Small intestine (tissue), 7 donors: ENCODE measurements at regions not wholly inside any gene's neighbourhood (a gene's known extent, or its start where the extent isn't known, plus 50 kb on each side); places are given as distances from the start of the nearest gene placed in this dataset.

Experiments
- DNase-seq, 2 donors: peaks; one replicate each; pipeline versions ENCODE4 v3.0.0 to v3.0.0-alpha.2; 2013
- FAIRE-seq: peaks from 2 replicates; lab custom pipeline; 2012; peaks lifted over from hg19 to GRCh38; lab: Jason Lieb, UNC
- H3K27ac ChIP-seq, 3 donors: one replicate each; pipeline ENCODE4 v1.5.1; 2013; ENCODE audit warnings: low read length in 2 of 3, mild to moderate bottlenecking in 2 of 3, control low read depth in 1 of 3, inconsistent platforms in 1 of 3, low read depth in 1 of 3, moderate library complexity in 1 of 3
- H3K27me3 ChIP-seq, 3 donors: one replicate each; pipeline ENCODE4 v1.6.1; 2013; ENCODE audit warnings: low read length in 3 of 3, inconsistent platforms in 1 of 3; ENCODE audit not compliant: control insufficient read depth in 3 of 3, insufficient read depth in 3 of 3
- H3K36me3 ChIP-seq, 3 donors: one replicate each; pipeline ENCODE4 v1.6.1; 2013; ENCODE audit warnings: low read length in 3 of 3, inconsistent platforms in 1 of 3, low read depth in 1 of 3, mild to moderate bottlenecking in 1 of 3, moderate library complexity in 1 of 3; ENCODE audit not compliant: control insufficient read depth in 3 of 3, insufficient read depth in 2 of 3
- H3K4me1 ChIP-seq, 3 donors: one replicate each; pipeline ENCODE4 v1.6.1; 2013; ENCODE audit warnings: low read length in 2 of 3, inconsistent platforms in 1 of 3, low read depth in 1 of 3, mild to moderate bottlenecking in 1 of 3, moderate library complexity in 1 of 3; ENCODE audit not compliant: control insufficient read depth in 3 of 3, insufficient read depth in 2 of 3
- H3K4me3 ChIP-seq, 3 donors: one replicate each; pipeline ENCODE4 v1.5.1; 2013; ENCODE audit warnings: low read length in 3 of 3, control low read depth in 1 of 3, inconsistent platforms in 1 of 3, low read depth in 1 of 3, mild to moderate bottlenecking in 1 of 3, moderate library complexity in 1 of 3
- H3K9me3 ChIP-seq, 2 donors: one replicate each; pipeline ENCODE4 v1.6.1; 2013; ENCODE audit warnings: low read depth in 1 of 2, low read length in 1 of 2; ENCODE audit not compliant: control insufficient read depth in 2 of 2, insufficient read depth in 1 of 2
- WGBS, 3 donors: extraction: QIAGEN DNeasy Blood & Tissue Kit; methylation state at CpG; one replicate each; pipeline ENCODE4 v1.1.7; 2013; 5-methylcytosine and 5-hydroxymethylcytosine counted together
- donor health status: healthy with polysubstance abuse.
- donor health status: control.
- donor health status: control.
- donor health status: Bipolar disorder and iron deficiency.
- donor health status: healthy.

DNA sequence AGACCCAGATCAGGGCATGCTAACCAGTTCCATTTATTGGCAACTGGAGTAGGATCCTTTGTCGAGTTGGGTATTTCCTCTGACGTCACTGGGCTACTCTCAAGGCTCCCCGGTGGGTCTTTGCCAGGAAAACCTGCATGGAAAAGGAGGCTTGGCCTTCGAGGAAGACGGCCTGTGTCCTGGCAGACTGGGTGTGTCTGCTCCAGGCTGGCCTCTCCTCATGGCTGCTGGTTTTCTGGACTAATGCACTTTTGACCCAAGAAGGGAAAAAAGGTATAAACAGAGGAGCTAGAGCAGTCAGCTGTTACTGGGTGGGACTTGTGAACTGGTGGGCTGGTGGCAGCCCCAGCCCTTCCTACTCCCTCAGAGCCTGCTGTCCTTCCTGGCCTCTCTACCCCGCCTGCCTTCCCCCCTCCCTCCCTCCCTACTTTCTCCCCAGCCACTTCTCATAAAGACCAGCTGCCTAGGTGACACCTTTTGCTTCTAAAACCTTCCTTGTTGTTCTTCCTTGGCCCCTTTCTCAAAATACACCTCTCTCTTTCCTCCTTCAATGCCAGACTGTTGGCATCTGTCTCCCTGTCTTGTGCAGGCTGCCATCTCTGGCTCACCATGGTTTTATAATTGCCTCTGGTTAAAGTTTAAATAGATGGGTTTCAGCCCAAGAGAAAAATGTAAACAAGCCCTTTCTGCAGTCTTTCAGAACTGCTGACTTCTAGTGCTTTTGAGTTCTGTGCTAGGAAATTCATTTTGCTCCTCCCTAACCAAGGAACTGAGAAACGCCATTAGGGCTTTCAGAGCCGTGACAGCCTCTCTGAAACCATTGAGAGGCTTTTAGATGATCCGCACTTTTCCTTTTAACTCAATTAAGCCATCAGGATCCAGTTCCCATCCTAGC lies 101.8 kb upstream of the MKLN1 start:
- 22 to 36% (median 36%) methylated on average over 9 of the region's 9 CpGs for WGBS, 3 donors
- Histone ChIP-seq H3K27me3 (no peaks in the 10 kb centered on the region), H3K4me3 (peak overlapping the region in 1 of 3 donors; percentile 23), H3K27ac (peak overlapping the region; percentile 42 to 94 (median 78)), H3K36me3 (no peaks in the 10 kb centered on the region), H3K4me1 (peaks cover 0 to 22% (median 16%) of the 10 kb centered on the region in 3 donors), H3K9me3 (peaks cover 0 to 3% of the 10 kb centered on the region in 2 donors)
- FAIRE-seq (no peak), DNase-seq (peak; percentile 81 to 90)

DNA sequence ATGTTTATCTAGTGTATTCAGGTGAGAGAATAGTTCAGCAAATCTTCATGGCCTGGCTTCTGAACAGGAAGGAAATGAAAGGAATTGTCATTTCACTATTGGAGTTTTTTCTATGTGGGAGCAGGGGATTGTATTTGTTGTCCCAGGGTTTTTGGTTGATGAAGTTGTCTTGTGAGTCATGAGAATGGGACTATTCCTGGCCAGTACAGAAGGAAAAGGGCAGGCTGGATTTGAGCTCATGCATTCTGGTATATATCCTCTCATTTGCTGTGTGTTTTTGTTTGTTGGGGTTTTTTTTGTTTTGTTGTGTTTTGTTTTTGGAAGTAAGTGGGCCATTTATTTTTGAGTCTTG lies 101.2 kb upstream of the MKLN1 start:
- Histone ChIP-seq H3K4me1 (peaks cover 0 to 22% (median 16%) of the 10 kb centered on the region in 3 donors), H3K27me3 (no peaks in the 10 kb centered on the region), H3K9me3 (peaks cover 0 to 3% of the 10 kb centered on the region in 2 donors), H3K36me3 (no peaks in the 10 kb centered on the region), H3K27ac (peak overlapping the region; percentile 42 to 94 (median 78)), H3K4me3 (peak overlapping the region in 1 of 3 donors; percentile 23)
- no peak for DNase-seq
- no peak for FAIRE-seq

DNA sequence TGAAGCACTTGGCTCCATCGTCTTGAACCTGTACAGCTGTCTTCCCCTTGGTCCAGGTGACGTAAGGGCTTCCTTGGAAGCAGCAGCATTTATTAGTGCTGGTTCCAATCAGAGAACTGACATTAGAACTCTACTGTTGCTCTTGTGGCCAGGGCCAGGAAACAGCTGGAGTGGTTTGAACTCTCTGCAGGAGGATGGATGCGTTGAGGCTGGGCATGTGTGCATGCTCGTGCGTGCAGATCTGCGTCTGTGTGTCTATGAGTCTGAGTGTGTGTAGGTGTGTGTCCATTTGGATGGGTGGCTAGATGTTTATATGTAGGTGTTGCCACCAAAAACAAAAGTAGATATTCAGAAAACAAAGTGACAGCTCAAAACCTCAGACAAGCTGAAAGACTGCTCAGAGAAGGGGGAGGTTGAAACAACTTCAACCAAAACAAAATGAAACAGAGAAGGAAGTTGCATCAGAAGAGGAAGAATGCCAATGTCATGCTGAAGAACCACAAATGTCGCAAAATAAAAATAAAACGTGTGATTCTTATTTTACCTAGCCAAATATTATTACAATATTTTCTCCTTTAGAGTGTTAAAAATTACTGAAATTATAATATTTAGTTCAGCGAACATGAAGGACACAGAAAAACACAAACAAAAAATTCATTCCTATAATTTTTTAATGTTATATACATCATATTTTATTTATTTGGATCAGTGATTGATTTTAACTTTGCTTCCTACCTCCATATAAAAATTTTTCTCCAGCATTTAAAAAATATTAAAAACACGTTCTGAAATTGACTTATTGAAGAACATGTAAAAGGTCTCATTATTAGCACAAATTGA lies 96.1 kb upstream of the MKLN1 start:
- H3K27ac ChIP-seq: peak overlapping the region in 2 of 3 donors; percentile 49 to 87
- FAIRE-seq: no peak
- DNase-seq: peak in 1 of 2 donors; percentile 26
- H3K9me3 ChIP-seq: peaks cover 0 to 3% of the 10 kb centered on the region in 2 donors
- H3K4me3 ChIP-seq: no peak overlapping the region
- H3K36me3 ChIP-seq: no peaks in the 10 kb centered on the region
- 61 to 79% (median 61%) methylated on average over 10 of the region's 10 CpGs for WGBS, 3 donors
- no peaks in the 10 kb centered on the region for H3K27me3 ChIP-seq
- peaks cover 0 to 5% (median 2%) of the 10 kb centered on the region in 3 donors for H3K4me1 ChIP-seq

DNA sequence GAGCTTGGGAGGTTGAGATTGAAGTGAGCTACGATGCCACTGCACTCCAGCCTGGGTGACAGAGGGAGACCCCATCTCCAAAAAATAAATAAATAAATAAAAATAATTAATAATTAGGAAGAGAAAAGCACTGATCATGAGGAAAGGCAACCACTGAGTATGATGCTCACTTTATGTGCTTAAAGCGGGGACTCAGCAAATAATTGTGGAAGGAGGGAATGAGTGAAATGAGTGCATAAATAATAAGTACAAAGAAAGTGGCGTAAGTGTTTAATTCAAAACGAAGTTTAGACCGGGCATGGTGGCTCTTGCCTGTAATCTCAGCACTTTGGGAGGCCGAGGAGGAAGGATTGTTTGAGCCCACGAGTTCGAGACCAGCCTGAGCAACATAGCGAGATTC lies 94.9 kb upstream of the MKLN1 start:
- Histone ChIP-seq H3K4me3 (no peak overlapping the region), H3K9me3 (no peaks in the 10 kb centered on the region), H3K4me1 (peaks cover 0 to 2% (median 0%) of the 10 kb centered on the region in 3 donors), H3K27ac (no peak overlapping the region), H3K27me3 (no peaks in the 10 kb centered on the region), H3K36me3 (no peaks in the 10 kb centered on the region)
- 92 to 99% (median 96%) methylated on average over 9 of the region's 9 CpGs for WGBS, 3 donors
- FAIRE-seq (no peak), DNase-seq (no peak)

DNA sequence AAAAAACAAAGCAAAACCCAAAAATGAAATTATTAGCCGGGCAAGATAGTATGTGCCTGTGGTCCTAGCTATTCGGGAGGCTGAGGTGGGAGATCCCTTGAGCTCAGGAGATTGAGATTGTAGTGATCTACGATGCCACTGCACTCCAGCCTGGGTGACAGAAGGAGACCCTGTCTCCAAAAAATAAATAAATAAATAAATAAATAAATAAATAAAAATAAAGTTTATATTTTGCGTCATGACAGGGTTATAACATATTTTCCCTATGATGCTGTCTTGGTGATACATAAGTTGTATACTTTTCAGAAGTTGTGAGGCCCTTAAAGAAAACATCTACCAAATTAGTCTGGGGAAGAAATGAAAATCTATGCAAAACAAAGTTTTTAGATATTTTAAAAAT lies 94.5 kb upstream of the MKLN1 start:
- WGBS, 3 donors: 95 to 98% (median 95%) methylated on average over 4 of the region's 4 CpGs
- no peak for FAIRE-seq
- H3K27ac ChIP-seq: no peak overlapping the region
- no peaks in the 10 kb centered on the region for H3K9me3 ChIP-seq
- H3K27me3 ChIP-seq: no peaks in the 10 kb centered on the region
- H3K36me3 ChIP-seq: no peaks in the 10 kb centered on the region
- DNase-seq: no peak
- H3K4me3 ChIP-seq: no peak overlapping the region
- peaks cover 0 to 2% (median 0%) of the 10 kb centered on the region in 3 donors for H3K4me1 ChIP-seq

DNA sequence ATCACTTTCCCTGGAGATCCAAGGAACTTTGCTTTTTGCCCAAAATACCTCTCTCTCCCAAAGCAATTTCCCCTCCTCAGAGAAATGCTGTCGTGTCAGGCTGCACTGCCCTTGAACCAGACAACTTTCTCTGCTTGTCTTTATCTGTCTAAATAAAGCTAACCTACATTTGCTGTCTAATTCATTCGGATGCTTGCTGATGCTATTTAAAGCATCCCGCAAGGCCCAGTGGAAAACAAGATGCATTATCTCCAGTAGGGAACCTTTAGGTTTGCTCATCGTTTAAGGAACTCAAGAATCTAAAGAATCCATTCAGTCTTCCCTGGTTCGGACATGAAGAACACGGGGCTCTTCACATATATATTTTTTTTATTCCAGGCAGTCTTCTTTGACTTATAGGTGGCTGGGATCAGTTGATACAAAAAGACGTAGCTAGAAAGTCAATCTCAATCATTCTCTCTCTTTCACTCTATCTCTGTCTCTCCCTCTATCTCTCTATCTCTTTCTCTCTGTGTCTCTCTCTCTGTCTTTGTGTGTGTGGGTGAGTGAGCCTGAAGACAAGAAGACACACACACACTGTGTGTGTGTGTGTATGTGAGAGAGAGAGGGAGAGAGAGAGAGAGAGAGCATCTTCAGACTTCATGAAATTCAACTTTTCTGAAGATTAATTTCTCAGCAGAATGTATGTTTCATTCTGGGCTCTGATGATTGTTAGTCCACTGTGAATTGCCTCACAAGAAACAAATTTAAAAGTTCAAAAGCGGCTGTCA lies 92.8 kb upstream of the MKLN1 start:
- Histone ChIP-seq H3K4me1 (peaks cover 0 to 2% (median 0%) of the 10 kb centered on the region in 3 donors), H3K27me3 (no peaks in the 10 kb centered on the region), H3K27ac (peak overlapping the region in 1 of 3 donors; percentile 62), H3K9me3 (no peaks in the 10 kb centered on the region), H3K36me3 (no peaks in the 10 kb centered on the region), H3K4me3 (no peak overlapping the region)
- FAIRE-seq: no peak
- no peak for DNase-seq
- 65 to 71% (median 65%) methylated on average over 8 of the region's 8 CpGs for WGBS, 3 donors

DNA sequence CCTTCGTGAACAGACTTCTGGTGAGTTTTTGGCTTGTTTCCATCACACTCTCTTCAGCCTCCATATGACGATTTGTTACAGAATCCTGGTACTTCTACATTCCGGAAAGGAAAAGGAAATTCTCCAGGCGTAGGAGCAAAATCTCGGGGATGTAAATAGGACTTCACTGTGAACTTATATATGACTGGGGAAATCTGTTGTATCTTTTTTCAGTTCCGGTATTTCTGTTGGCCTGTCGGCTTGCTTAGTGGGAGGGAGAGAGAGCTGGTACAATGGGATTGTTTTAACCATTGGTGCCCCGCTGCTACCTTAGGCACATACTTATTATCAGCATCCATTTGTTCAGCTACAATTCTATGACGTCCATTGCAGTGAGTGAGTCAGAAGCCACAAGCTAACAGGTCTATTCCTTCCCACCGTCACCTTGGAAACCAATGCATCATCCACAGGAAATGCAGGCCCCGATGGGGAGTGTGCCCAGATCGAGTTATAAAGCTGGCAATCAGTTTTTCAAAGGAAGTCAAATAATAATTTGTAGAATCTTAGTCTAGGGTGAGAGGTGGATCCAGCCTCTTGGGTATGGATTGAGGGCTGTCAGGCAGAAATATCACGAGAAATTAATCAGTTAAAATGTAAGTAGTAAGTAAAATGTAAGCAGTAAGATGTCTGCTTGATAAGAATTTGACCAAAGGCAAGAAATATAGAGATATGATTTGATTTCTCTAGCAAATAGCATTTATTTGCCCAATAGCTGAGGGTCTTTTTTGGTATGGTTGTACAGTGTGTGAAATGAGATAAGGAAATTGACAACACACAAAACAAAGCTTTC lies 92.0 kb upstream of the MKLN1 start:
- 48 to 65% (median 57%) methylated on average over 13 of the region's 13 CpGs for WGBS, 3 donors
- no peak for FAIRE-seq

More for the DNA sequence above, 92.0 kb upstream of the MKLN1 start:
- H3K4me3 ChIP-seq: no peak overlapping the region
- peak; percentile 10 to 28 for DNase-seq
- H3K9me3 ChIP-seq: no peaks in the 10 kb centered on the region
- H3K27ac ChIP-seq: peak overlapping the region in 1 of 3 donors; percentile 62
- no peaks in the 10 kb centered on the region for H3K36me3 ChIP-seq
- peaks cover 0 to 2% (median 0%) of the 10 kb centered on the region in 3 donors for H3K4me1 ChIP-seq
- H3K27me3 ChIP-seq: no peaks in the 10 kb centered on the region
